ENCODE measurements at regions not wholly inside any gene's neighbourhood (a gene's known extent, or its start where the extent isn't known, plus 50 kb on each side); places are given as distances from the start of the nearest gene placed in this dataset.
"Not testable (repeated sequence)": the region's sequence is repeated elsewhere in the genome, so short reads cannot be mapped to it uniquely, and the experiment has no call there.

GRCh38 chr13:79621902-79622301 lies 140.9 kb downstream of the NDFIP2 start:
- no peak for DNase-seq (ENCODE audit: low read depth)
- no peak overlapping the region for H3K4me3 ChIP-seq (ENCODE audit: low read depth, low read length)
- TF ChIP-seq, protein P1, sequence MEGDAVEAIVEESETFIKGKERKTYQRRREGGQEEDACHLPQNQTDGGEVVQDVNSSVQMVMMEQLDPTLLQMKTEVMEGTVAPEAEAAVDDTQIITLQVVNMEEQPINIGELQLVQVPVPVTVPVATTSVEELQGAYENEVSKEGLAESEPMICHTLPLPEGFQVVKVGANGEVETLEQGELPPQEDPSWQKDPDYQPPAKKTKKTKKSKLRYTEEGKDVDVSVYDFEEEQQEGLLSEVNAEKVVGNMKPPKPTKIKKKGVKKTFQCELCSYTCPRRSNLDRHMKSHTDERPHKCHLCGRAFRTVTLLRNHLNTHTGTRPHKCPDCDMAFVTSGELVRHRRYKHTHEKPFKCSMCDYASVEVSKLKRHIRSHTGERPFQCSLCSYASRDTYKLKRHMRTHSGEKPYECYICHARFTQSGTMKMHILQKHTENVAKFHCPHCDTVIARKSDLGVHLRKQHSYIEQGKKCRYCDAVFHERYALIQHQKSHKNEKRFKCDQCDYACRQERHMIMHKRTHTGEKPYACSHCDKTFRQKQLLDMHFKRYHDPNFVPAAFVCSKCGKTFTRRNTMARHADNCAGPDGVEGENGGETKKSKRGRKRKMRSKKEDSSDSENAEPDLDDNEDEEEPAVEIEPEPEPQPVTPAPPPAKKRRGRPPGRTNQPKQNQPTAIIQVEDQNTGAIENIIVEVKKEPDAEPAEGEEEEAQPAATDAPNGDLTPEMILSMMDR (IDR thresholded peaks at IDR 0.05; ENCODE audit: control insufficient read depth, extremely low read depth, insufficient read depth) = no peak

- DNase-seq (ENCODE audit: low read depth) = no peak
- TF ChIP-seq, protein P1 (IDR thresholded peaks at IDR 0.05; ENCODE audit: control insufficient read depth, extremely low read depth, insufficient read depth) = no peak
- no peak overlapping the region for H3K4me3 ChIP-seq (ENCODE audit: low read depth, low read length)
Observed at GRCh38 chr13:79621449-79621848, 140.5 kb downstream of the NDFIP2 start.

DNA sequence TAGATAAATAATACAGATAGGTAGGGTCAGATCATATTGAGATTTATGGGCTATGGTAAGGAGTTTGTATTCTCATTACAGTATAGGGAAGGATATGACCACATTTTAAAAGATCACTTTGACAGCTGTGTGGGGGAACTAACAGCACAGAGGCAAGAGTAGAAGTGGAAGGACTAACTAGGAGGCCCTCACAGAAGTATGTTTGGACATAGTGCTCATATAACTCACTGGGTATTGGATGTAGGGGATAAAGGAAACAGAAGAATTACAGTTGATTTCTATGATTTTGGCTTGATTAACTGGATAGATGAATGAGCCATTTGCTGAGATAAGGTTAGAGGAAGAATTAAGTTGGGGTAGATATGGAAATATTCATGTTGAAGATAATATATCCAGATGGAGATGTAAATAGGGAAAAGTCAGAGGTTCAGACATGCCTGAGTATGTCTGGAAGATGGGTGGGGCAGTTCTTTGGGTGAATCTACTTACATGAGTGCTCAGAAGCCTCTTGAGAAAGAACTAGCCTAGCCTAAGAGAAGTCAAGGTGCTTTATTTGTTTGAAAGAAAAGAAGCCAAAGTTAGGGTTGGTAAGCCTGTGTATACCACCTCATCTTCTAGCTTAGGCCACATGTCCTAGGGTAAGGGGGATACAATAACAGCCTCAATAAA lies 133.4 kb downstream of the NDFIP2 start:
- no peak for DNase-seq (ENCODE audit: low read depth)
- H3K4me3 ChIP-seq (ENCODE audit: low read depth, low read length) = no peak overlapping the region
- TF ChIP-seq, protein P1 (IDR thresholded peaks at IDR 0.05; ENCODE audit: control insufficient read depth, extremely low read depth, insufficient read depth) = no peak

- no peak overlapping the region for H3K4me3 ChIP-seq (ENCODE audit: low read depth, low read length)
- TF ChIP-seq, protein P1 (IDR thresholded peaks at IDR 0.05; ENCODE audit: control insufficient read depth, extremely low read depth, insufficient read depth) = no peak
- DNase-seq (ENCODE audit: low read depth) = no peak
Observed at GRCh38 chr13:79612604-79613003, 131.6 kb downstream of the NDFIP2 start.

GRCh38 chr13:79607895-79608294 lies 126.9 kb downstream of the NDFIP2 start:
- H3K4me3 ChIP-seq (ENCODE audit: low read depth, low read length); DNase-seq (ENCODE audit: low read depth): not testable (repeated sequence)

Measured in LNCaP clone FGC (cell line).